GM20431 (cell line): ENCODE measurements at regions not wholly inside any gene's neighbourhood (a gene's known extent, or its start where the extent isn't known, plus 50 kb on each side); places are given as distances from the start of the nearest gene placed in this dataset.

ENCODE experiments used
- in situ Hi-C: fragments of 300-500 bp; cut with MseI, MboI; formaldehyde crosslinking; loops from one replicate; pipeline ENCODE4 v1.15.0; 2020; ENCODE audit warnings: low sequenced_read_pairs; ENCODE audit not compliant: unreplicated experiment

- in situ Hi-C loops, result no loop called here
Measured at GRCh38 chr5:68445257-68446069, 229.9 kb downstream of the PIK3R1 start.

GRCh38 chr5:68446070-68446357 lies 230.5 kb downstream of the PIK3R1 start:
- in situ Hi-C loops, result no loop called here

GRCh38 chr5:68446487-68446894 lies 230.9 kb downstream of the PIK3R1 start:
- in situ Hi-C loops, result no loop called here

- in situ Hi-C loops, result no loop called here
Measured at GRCh38 chr5:68447136-68447929, 231.8 kb downstream of the PIK3R1 start.

- in situ Hi-C loops, result no loop called here
Measured at GRCh38 chr5:68449380-68449779, 233.8 kb downstream of the PIK3R1 start.

- in situ Hi-C loops, result loop anchor here (25.0 kb wide), 2 partner anchors 138 to 1213 kb away; no protein-coding TSS in a partner anchor
Measured at GRCh38 chr5:68450245-68450852, 234.8 kb downstream of the PIK3R1 start.

GRCh38 chr5:68452286-68452685 lies 236.7 kb downstream of the PIK3R1 start:
- in situ Hi-C loops, result loop anchor here (25.0 kb wide), 2 partner anchors 140 to 1215 kb away; no protein-coding TSS in a partner anchor

- in situ Hi-C loops, result loop anchor here (25.0 kb wide), 2 partner anchors 142 to 1217 kb away; no protein-coding TSS in a partner anchor
Measured at GRCh38 chr5:68454172-68454571, 238.6 kb downstream of the PIK3R1 start.

- in situ Hi-C loops, result loop anchor here (25.0 kb wide), 2 partner anchors 142 to 1217 kb away; no protein-coding TSS in a partner anchor
Measured at GRCh38 chr5:68454766-68455165, 239.2 kb downstream of the PIK3R1 start.

- in situ Hi-C loops, result loop anchor here (25.0 kb wide), 2 partner anchors 143 to 1218 kb away; no protein-coding TSS in a partner anchor
Measured at GRCh38 chr5:68455216-68455615, 239.7 kb downstream of the PIK3R1 start.

GRCh38 chr5:68456756-68457217 lies 241.2 kb downstream of the PIK3R1 start:
- in situ Hi-C loops, result loop anchor here (25.0 kb wide), 2 partner anchors 144 to 1219 kb away; no protein-coding TSS in a partner anchor

- in situ Hi-C loops, result loop anchor here (25.0 kb wide), 2 partner anchors 145 to 1220 kb away; no protein-coding TSS in a partner anchor
Measured at GRCh38 chr5:68457285-68457684, 241.7 kb downstream of the PIK3R1 start.

GRCh38 chr5:68458416-68459021 lies 243.0 kb downstream of the PIK3R1 start:
- in situ Hi-C loops, result loop anchor here (25.0 kb wide), 2 partner anchors 146 to 1221 kb away; no protein-coding TSS in a partner anchor

GRCh38 chr5:68459093-68459809 lies 243.7 kb downstream of the PIK3R1 start:
- in situ Hi-C loops, result loop anchor here (25.0 kb wide), 2 partner anchors 147 to 1222 kb away; no protein-coding TSS in a partner anchor

GRCh38 chr5:68459810-68460139 lies 244.2 kb downstream of the PIK3R1 start:
- in situ Hi-C loops, result loop anchor here (25.0 kb wide), 2 partner anchors 147 to 1222 kb away; no protein-coding TSS in a partner anchor

GRCh38 chr5:68460147-68460798 lies 244.7 kb downstream of the PIK3R1 start:
- in situ Hi-C loops, result loop anchor here (25.0 kb wide), 2 partner anchors 148 to 1223 kb away; no protein-coding TSS in a partner anchor

- in situ Hi-C loops, result loop anchor here (25.0 kb wide), 2 partner anchors 151 to 1226 kb away; no protein-coding TSS in a partner anchor
Measured at GRCh38 chr5:68463606-68464005, 248.1 kb downstream of the PIK3R1 start.

GRCh38 chr5:68464424-68464823 lies 248.9 kb downstream of the PIK3R1 start:
- in situ Hi-C loops, result loop anchor here (25.0 kb wide), 2 partner anchors 152 to 1227 kb away; no protein-coding TSS in a partner anchor
